Body of pancreas (tissue), 4 donors: ENCODE measurements at regions not wholly inside any gene's neighbourhood (a gene's known extent, or its start where the extent isn't known, plus 50 kb on each side); places are given as distances from the start of the nearest gene placed in this dataset.

ENCODE experiments used
- ATAC-seq: fragments of 150-250 bp; one replicate; pipeline ENCODE4 v1.9.1; 2016
- DNase-seq, 4 donors: peaks; one replicate each; pipeline ENCODE4 v3.0.0-alpha.2; 2019
- H3K27ac ChIP-seq, 4 donors: fragments of 200-600 bp; sonication (generic); 1 replicate in 3 of 4; 2 replicates in 1 of 4; pipeline versions ENCODE4 v1.5.1 to v1.6.1; 2016 to 2019; ENCODE audit warnings: mild to moderate bottlenecking in 1 of 4, mixed read lengths in 1 of 4, moderate library complexity in 1 of 4
- H3K27me3 ChIP-seq, 2 donors: fragments of 200-600 bp; sonication (generic); one replicate each; pipeline ENCODE4 v1.6.0; 2016; ENCODE audit warnings: mild to moderate bottlenecking in 1 of 2
- H3K36me3 ChIP-seq, 2 donors: fragments of 200-600 bp; sonication (generic); replicated peaks in 1 of 2; 2 replicates each; pipeline ENCODE4 v1.5.1; 2016; ENCODE audit warnings: low read depth in 2 of 2; ENCODE audit not compliant: insufficient read depth in 1 of 2
- H3K4me1 ChIP-seq: fragments of 200-600 bp; sonication (generic); one replicate; pipeline ENCODE4 v1.6.0; 2016
- H3K4me3 ChIP-seq, 2 donors: fragments of 200-600 bp; sonication (generic); 1 replicate in 1 of 2; 2 replicates in 1 of 2; pipeline ENCODE4 v1.5.1; 2016 to 2019
- H3K9me3 ChIP-seq, 3 donors: fragments of 200-600 bp; sonication (generic); 1 replicate in 2 of 3; 2 replicates in 1 of 3; pipeline ENCODE4 v1.5.1; 2016
- POLR2A ChIP-seq, 3 donors: fragments of 450-650 bp; IDR thresholded peaks; one replicate each; pipeline ENCODE4 v1.6.1; 2016; ENCODE audit warnings: antibody characterized with exemption in 3 of 3, mild to moderate bottlenecking in 2 of 3
- WGBS, 2 donors: methylation state at CpG; one replicate each; pipeline ENCODE4 v1.1.5; 2017; 5-methylcytosine and 5-hydroxymethylcytosine counted together
- intact Hi-C: fragments of 100-400 bp; cut with DNase I; formaldehyde crosslinking; loops from one replicate; pipeline ENCODE4 v1.15.1; 2023
- TF ChIP-seq, protein P1 (sequence below), 7 experiments: fragments of 450-650 bp in 4 of 7; fragments of 200-600 bp in 3 of 7; sonication (generic) in 3 of 7; IDR thresholded peaks; one replicate each; pipeline ENCODE4 v1.5.1; 2016 to 2019; ENCODE audit warnings: antibody characterized with exemption in 7 of 7

DNA sequence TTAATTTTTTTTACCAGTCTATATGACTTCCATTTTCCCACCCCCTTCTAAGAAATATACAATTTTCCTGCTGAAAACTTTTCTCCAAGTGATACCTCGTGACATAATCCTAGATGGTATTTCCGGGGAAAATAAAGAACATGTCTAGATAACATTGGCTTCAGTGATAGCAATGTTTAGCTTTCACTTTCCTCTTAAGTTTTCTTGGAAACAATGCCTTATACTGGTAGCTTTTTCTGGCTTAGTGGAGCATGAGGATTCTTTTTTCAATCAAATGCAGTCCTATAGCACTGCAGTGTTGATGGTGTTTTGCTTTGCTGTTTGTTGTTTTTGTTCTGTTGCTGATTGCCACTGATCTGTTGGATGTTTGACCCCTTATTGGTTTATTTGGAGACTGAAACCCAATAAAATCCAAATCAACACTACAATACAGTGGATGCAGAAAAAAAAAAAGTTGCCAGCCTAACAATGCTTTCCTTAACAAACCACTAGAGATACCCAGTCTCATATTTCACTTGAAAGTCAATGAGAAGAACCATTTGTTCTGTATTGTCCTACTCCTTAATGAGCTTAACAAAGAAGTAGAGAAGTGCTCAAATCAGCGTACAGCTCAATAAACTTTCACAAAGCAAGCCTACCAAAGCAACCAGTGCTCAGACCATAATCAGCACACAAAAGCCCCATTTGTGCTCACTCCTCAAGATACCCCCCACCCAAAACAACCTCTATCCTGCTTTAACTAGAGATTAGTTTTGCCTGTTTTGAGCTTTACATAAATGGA lies 74.2 kb upstream of the GRAMD2B start:
- intact Hi-C loops, result no loop called here
- H3K27ac ChIP-seq, result no peak overlapping the region
- 41 to 54% methylated on average over 3 of the region's 3 CpGs for WGBS, 2 donors
- no peak overlapping the region for H3K4me3 ChIP-seq
- no peaks in the 10 kb centered on the region for H3K36me3 ChIP-seq
- H3K4me1 ChIP-seq, result no peaks in the 10 kb centered on the region
- ATAC-seq (no peak), DNase-seq (no peak)
- H3K9me3 ChIP-seq, result no peaks in the 10 kb centered on the region
- TF ChIP-seq, protein P1, sequence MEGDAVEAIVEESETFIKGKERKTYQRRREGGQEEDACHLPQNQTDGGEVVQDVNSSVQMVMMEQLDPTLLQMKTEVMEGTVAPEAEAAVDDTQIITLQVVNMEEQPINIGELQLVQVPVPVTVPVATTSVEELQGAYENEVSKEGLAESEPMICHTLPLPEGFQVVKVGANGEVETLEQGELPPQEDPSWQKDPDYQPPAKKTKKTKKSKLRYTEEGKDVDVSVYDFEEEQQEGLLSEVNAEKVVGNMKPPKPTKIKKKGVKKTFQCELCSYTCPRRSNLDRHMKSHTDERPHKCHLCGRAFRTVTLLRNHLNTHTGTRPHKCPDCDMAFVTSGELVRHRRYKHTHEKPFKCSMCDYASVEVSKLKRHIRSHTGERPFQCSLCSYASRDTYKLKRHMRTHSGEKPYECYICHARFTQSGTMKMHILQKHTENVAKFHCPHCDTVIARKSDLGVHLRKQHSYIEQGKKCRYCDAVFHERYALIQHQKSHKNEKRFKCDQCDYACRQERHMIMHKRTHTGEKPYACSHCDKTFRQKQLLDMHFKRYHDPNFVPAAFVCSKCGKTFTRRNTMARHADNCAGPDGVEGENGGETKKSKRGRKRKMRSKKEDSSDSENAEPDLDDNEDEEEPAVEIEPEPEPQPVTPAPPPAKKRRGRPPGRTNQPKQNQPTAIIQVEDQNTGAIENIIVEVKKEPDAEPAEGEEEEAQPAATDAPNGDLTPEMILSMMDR (IDR thresholded peaks at IDR 0.05), result no peak
- no peak for TF ChIP-seq POLR2A (IDR thresholded peaks at IDR 0.05)
- no peaks in the 10 kb centered on the region for H3K27me3 ChIP-seq

DNA sequence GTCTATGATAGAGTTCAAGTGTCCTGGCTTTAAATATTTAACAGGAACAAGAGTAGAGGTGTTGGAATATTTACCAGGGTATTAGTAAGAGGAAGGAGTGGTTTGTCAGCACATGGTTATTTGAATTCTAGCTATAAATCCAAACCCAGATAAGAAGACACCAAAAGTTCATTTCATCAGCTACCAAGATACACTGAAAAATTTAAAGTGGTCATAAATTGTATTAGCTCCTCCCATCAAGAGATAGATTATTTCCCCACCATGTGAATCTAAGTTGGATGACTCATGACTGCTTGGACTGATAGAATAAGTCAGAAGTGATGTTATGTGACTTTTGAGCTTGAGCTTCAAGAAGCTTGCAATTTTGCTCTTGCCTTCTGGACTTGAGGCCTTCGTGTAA lies 72.1 kb upstream of the GRAMD2B start:
- Histone ChIP-seq H3K27ac (no peak overlapping the region), H3K36me3 (no peaks in the 10 kb centered on the region), H3K4me1 (no peaks in the 10 kb centered on the region), H3K4me3 (no peak overlapping the region), H3K27me3 (no peaks in the 10 kb centered on the region), H3K9me3 (no peaks in the 10 kb centered on the region)
- no peak for DNase-seq
- intact Hi-C loops, result loop anchor here (5.0 kb wide), 1 partner anchor 186 kb away; no protein-coding TSS in a partner anchor
- 77 to 88% methylated on average over 1 of the region's 1 CpG for WGBS, 2 donors
- no peak for ATAC-seq
- no peak for TF ChIP-seq POLR2A (IDR thresholded peaks at IDR 0.05)
- TF ChIP-seq, protein P1 (IDR thresholded peaks at IDR 0.05), result no peak

DNA sequence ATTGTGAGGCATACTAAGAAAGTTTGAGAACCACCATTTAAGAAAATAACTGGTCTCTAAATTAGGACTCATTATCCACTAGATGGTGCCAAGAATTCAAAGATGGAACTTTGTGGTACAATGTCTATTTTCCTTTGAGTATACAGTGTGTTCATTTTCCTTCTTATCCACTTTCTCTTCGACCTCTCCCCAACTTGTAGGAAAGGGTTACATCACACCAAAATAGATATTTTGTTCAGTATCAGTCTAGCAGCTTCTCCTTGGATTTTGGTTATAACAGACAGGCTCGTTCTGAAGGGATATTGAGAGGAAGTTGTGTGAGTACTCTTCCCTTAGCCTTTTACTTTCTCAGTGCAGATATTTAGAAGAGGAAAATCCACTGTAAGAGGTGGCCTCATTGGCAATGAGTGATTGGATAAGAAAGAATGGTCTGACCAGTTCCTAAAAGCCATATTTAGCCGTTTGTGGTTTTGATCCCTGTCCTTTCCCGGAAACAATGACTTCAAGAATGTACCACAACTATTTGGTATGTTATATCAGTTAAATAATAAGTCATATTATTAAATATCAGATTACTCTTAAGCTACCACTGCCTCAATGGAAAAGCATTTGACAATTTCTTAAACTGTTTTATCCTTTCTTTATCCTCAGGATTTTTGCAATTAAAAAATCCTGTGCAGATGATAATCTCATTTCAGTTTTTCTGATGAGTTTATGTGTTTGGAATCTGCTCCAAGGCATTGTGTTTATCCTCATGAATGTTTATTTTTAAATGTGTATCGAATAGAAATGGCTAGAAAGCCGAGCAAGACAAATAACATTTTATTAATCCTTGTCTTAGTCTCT lies 69.0 kb upstream of the GRAMD2B start:
- H3K27me3 ChIP-seq, result no peaks in the 10 kb centered on the region
- TF ChIP-seq, protein P1 (IDR thresholded peaks at IDR 0.05), result peak; percentile 30 to 79 (median 72)
- no peak for TF ChIP-seq POLR2A (IDR thresholded peaks at IDR 0.05)
- DNase-seq (no peak), ATAC-seq (peak; percentile 79)
- 43 to 47% methylated on average over 6 of the region's 6 CpGs for WGBS, 2 donors
- peak overlapping the region in 2 of 4 donors; percentile 20 to 49 for H3K27ac ChIP-seq
- no peaks in the 10 kb centered on the region for H3K4me1 ChIP-seq
- H3K36me3 ChIP-seq, result no peaks in the 10 kb centered on the region
- intact Hi-C loops, result loop anchor here (5.0 kb wide), 1 partner anchor 183 kb away; no protein-coding TSS in a partner anchor
- H3K4me3 ChIP-seq, result no peak overlapping the region
- H3K9me3 ChIP-seq, result no peaks in the 10 kb centered on the region

DNA sequence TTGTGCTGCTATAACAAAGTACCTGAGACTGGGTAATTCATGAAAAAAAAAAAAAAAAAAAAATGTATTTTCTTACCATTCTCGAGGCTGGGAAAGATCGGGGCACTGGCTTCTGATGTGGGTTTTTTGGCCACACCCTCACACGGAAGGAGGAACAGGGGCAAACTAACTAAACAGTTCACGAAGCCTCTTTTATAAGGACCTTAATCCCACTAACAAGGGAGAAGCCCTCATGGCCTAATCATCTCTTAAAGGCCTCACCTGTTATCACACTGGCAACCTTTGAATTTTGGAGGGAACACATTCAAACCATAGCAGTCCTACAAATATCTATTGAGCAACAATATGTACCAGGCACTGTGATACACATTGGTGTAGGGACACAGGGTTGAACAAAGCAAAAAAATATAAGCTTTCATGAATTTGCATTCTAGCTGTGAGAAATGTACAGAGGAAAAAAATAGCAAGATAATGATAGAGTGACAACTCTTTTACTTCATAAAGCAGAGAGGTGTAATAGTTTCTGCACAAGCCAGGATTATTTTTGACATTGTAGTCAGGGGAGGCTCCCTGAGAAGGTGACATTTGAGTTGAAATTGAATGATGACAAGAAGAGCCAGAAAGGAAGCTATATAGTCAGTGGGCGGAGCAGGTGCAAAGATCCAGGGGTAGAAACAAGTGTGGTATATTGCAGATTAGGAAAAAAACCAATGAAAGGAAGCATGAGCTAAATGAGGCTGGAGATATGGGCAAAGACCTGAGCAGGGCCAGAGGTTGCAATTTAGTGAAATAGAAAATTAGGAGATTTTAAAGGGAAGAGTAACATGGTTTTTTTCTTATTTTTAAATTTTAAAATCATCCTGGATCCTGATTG lies 68.1 kb upstream of the GRAMD2B start:
- Histone ChIP-seq H3K9me3 (no peaks in the 10 kb centered on the region), H3K27ac (no peak overlapping the region), H3K4me1 (no peaks in the 10 kb centered on the region), H3K27me3 (no peaks in the 10 kb centered on the region), H3K36me3 (no peaks in the 10 kb centered on the region), H3K4me3 (no peak overlapping the region)
- intact Hi-C loops, result loop anchor here (5.0 kb wide), 1 partner anchor 182 kb away; no protein-coding TSS in a partner anchor
- WGBS, 2 donors, result 67 to 78% methylated on average over 5 of the region's 5 CpGs
- DNase-seq (no peak), ATAC-seq (no peak)
- no peak for TF ChIP-seq POLR2A (IDR thresholded peaks at IDR 0.05)
- TF ChIP-seq, protein P1 (IDR thresholded peaks at IDR 0.05), result no peak
